Sigmoid colon (tissue), 4 donors: ENCODE measurements at regions not wholly inside any gene's neighbourhood (a gene's known extent, or its start where the extent isn't known, plus 50 kb on each side); places are given as distances from the start of the nearest gene placed in this dataset.

ENCODE experiments used
- EP300 ChIP-seq, 4 donors: sonication (generic); formaldehyde crosslinking; IDR thresholded peaks; one replicate each; pipeline ENCODE4 v1.6.1; 2017; ENCODE audit warnings: antibody characterized with exemption in 4 of 4
- POLR2A ChIP-seq, 2 donors: fragments of 450-650 bp; IDR thresholded peaks; one replicate each; pipeline ENCODE4 v1.6.1; 2016; ENCODE audit warnings: antibody characterized with exemption in 2 of 2, mild to moderate bottlenecking in 2 of 2, moderate library complexity in 2 of 2
- POLR2AphosphoS5 ChIP-seq, 4 donors: sonication (generic); formaldehyde crosslinking; IDR thresholded peaks; one replicate each; pipeline ENCODE4 v1.6.1; 2017; ENCODE audit warnings: antibody characterized with exemption in 4 of 4
- TF ChIP-seq, protein P1 (sequence below), 4 experiments: fragments of 450-650 bp in 3 of 4; fragments of 200-600 bp in 1 of 4; IDR thresholded peaks; one replicate each; pipeline ENCODE4 v1.5.1; 2016 to 2019; ENCODE audit warnings: antibody characterized with exemption in 4 of 4, mild to moderate bottlenecking in 3 of 4, moderate library complexity in 2 of 4

DNA sequence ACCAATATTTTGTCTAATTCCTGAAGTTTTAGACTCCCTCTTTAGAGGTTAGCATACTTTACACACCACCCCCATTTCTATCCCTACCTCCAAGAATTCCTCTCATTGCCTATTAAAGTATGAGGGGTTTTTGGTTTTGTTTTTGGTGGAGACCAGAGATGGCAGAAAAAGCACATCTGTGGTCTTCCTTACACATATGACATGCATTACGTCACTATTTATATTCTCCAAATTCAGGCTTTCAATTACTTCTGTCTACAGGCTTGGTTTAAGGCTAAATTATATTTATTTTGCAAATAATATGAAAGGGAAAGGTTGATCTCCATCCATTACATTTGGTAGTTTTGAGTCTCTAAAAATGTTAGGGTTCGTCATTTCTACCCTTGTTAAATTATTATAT is 674.6 kb downstream of the LMO4 start:
- TF ChIP-seq POLR2A (IDR thresholded peaks at IDR 0.05) (no peak), POLR2AphosphoS5 (IDR thresholded peaks at IDR 0.05) (no peak), EP300 (IDR thresholded peaks at IDR 0.05) (no peak)
- TF ChIP-seq, protein P1, sequence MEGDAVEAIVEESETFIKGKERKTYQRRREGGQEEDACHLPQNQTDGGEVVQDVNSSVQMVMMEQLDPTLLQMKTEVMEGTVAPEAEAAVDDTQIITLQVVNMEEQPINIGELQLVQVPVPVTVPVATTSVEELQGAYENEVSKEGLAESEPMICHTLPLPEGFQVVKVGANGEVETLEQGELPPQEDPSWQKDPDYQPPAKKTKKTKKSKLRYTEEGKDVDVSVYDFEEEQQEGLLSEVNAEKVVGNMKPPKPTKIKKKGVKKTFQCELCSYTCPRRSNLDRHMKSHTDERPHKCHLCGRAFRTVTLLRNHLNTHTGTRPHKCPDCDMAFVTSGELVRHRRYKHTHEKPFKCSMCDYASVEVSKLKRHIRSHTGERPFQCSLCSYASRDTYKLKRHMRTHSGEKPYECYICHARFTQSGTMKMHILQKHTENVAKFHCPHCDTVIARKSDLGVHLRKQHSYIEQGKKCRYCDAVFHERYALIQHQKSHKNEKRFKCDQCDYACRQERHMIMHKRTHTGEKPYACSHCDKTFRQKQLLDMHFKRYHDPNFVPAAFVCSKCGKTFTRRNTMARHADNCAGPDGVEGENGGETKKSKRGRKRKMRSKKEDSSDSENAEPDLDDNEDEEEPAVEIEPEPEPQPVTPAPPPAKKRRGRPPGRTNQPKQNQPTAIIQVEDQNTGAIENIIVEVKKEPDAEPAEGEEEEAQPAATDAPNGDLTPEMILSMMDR (IDR thresholded peaks at IDR 0.05), result no peak
